HCT116 (cell line): ENCODE measurements at regions not wholly inside any gene's neighbourhood (a gene's known extent, or its start where the extent isn't known, plus 50 kb on each side); places are given as distances from the start of the nearest gene placed in this dataset.

ENCODE experiments used
- ATAC-seq: fragments of 200-7000 bp; cut with Tn5 transposase; 2 replicates; pipeline ENCODE4 v1.9.1; 2020; ENCODE audit warnings: mild to moderate bottlenecking, moderate library complexity
- BruUV-seq: library from RNA; stranded (reverse); fragments of 400-500 nt; replicated peaks from 2 replicates; lab custom pipeline; 2021; lab: Mats Ljungman, UMichigan
- CTCF ChIA-PET: fragments of 300-600 bp; sonication (Branson Sonifier 250); formaldehyde crosslinking; loops from one replicate; lab custom pipeline; 2021; ENCODE audit warnings: antibody characterized with exemption; lab: Charles Lee
- POLR2A ChIA-PET: fragments of 300-600, 350-600 bp; sonication (Branson Sonifier 250); formaldehyde crosslinking; loops from one replicate; lab custom pipeline; 2021; ENCODE audit warnings: antibody characterized with exemption; lab: Charles Lee
- RAD21 ChIA-PET, 2 experiments: fragments of 300-600 bp; sonication (Branson Sonifier 250); formaldehyde crosslinking; loops; one replicate each; lab custom pipeline; 2023; ENCODE audit warnings: low total read pairs in 2 of 2; ENCODE audit not compliant: uncharacterized antibody in 2 of 2, unreplicated experiment in 2 of 2, low non-redundant PET in 1 of 2; lab: Charles Lee
- DNase-seq: peaks from one replicate; pipeline ENCODE4 v3.0.0-alpha.2; 2010; ENCODE audit warnings: low read depth, low spot score
- H2AFZ ChIP-seq: fragments of 200-600 bp; shearing (Covaris generic), sonication (generic); 2 replicates; pipeline ENCODE4 v1.6.1; 2017; ENCODE audit warnings: low read depth, mixed run types, mixed read lengths, antibody characterized with exemption, low read length; ENCODE audit not compliant: poor library complexity, severe bottlenecking
- H3K27ac ChIP-seq: 2 replicates; pipeline ENCODE4 v1.5.1; 2012; ENCODE audit warnings: low read depth, low read length
- H3K27me3 ChIP-seq: fragments of 200-600 bp; sonication (generic); 2 replicates; pipeline ENCODE4 v1.6.1; 2016; ENCODE audit warnings: mixed run types, low read length, mixed read lengths; ENCODE audit not compliant: insufficient read depth
- H3K36me3 ChIP-seq, 2 experiments: fragments of 200-500 bp in 1 of 2; fragments of 200-600 bp in 1 of 2; sonication (Bioruptor generic) in 1 of 2; sonication (generic) in 1 of 2; 2 replicates each; pipeline versions ENCODE4 v1.5.1 to v1.6.1; 2014 to 2016; ENCODE audit warnings: low read length in 2 of 2, inconsistent platforms in 1 of 2, mixed read lengths in 1 of 2, mixed run types in 1 of 2; ENCODE audit not compliant: insufficient read depth in 2 of 2, control insufficient read depth in 1 of 2
- H3K4me1 ChIP-seq, 2 experiments: fragments of 200-600 bp in 1 of 2; sonication (generic) in 1 of 2; 2 replicates each; pipeline versions ENCODE4 v1.5.1 to v1.6.1; 2012 to 2017; ENCODE audit warnings: low read length in 2 of 2, inconsistent platforms in 1 of 2, mild to moderate bottlenecking in 1 of 2, mixed read lengths in 1 of 2, mixed run types in 1 of 2, moderate library complexity in 1 of 2; ENCODE audit not compliant: insufficient read depth in 2 of 2, control insufficient read depth in 1 of 2
- H3K4me2 ChIP-seq: fragments of 200-600 bp; sonication (generic); 2 replicates; pipeline ENCODE4 v1.6.1; 2017; ENCODE audit warnings: mixed run types, low read length, mixed read lengths
- H3K4me3 ChIP-seq, 2 experiments: fragments of 200-600 bp in 1 of 2; sonication (generic) in 1 of 2; replicated peaks in 1 of 2; 2 replicates each; pipeline ENCODE4 v1.5.1; 2011 to 2016; ENCODE audit warnings: low read length in 2 of 2, control low read depth in 1 of 2, low read depth in 1 of 2, mild to moderate bottlenecking in 1 of 2, mixed read lengths in 1 of 2, mixed run types in 1 of 2
- H3K79me2 ChIP-seq: fragments of 200-600 bp; sonication (generic); 2 replicates; pipeline ENCODE4 v1.6.1; 2017; ENCODE audit warnings: mild to moderate bottlenecking, mixed run types, low read length, moderate library complexity, mixed read lengths; ENCODE audit not compliant: insufficient read depth
- H3K9ac ChIP-seq: fragments of 200-600 bp; sonication (generic); 2 replicates; pipeline ENCODE4 v1.6.1; 2016; ENCODE audit warnings: low read length, mixed read lengths
- H3K9me2 ChIP-seq: fragments of 200-600 bp; sonication (generic), shearing (Covaris generic); 2 replicates; pipeline ENCODE4 v1.6.1; 2017; ENCODE audit warnings: mixed run types, mild to moderate bottlenecking, moderate library complexity; ENCODE audit not compliant: insufficient read depth
- H3K9me3 ChIP-seq, 2 experiments: fragments of 200-500 bp in 1 of 2; fragments of 200-600 bp in 1 of 2; sonication (Bioruptor generic) in 1 of 2; sonication (generic) in 1 of 2; 2 replicates each; pipeline ENCODE4 v1.6.1; 2014 to 2017; ENCODE audit warnings: low read length in 2 of 2, mixed read lengths in 2 of 2, inconsistent platforms in 1 of 2, low read depth in 1 of 2, mild to moderate bottlenecking in 1 of 2, mixed run types in 1 of 2, moderate library complexity in 1 of 2; ENCODE audit not compliant: control insufficient read depth in 1 of 2, insufficient read depth in 1 of 2
- H4K20me1 ChIP-seq: fragments of 200-600 bp; sonication (generic), shearing (Covaris generic); 2 replicates; pipeline ENCODE4 v1.6.1; 2017; ENCODE audit warnings: mixed run types, mild to moderate bottlenecking, moderate library complexity; ENCODE audit not compliant: insufficient read depth
- CBX3 ChIP-seq: IDR thresholded peaks from 2 replicates; pipeline ENCODE4 v1.6.1; 2012; ENCODE audit warnings: low read depth
- CEBPB ChIP-seq: IDR thresholded peaks from 2 replicates; pipeline ENCODE4 v1.6.1; 2012; ENCODE audit warnings: low read depth
- CTCF ChIP-seq, 3 experiments: fragments of 200-600 bp in 1 of 3; sonication (generic) in 1 of 3; IDR thresholded peaks in 2 of 3; conservative IDR thresholded peaks in 1 of 3; 2 replicates each; pipeline ENCODE4 v1.5.1; 2012 to 2017; ENCODE audit warnings: low read depth in 2 of 3, low read length in 2 of 3, antibody characterized with exemption in 1 of 3, borderline replicate concordance in 1 of 3, control low read depth in 1 of 3, mild to moderate bottlenecking in 1 of 3, mixed read lengths in 1 of 3, mixed run types in 1 of 3, moderate library complexity in 1 of 3; ENCODE audit not compliant: insufficient read depth in 1 of 3
- EGR1 ChIP-seq: IDR thresholded peaks from 2 replicates; pipeline ENCODE4 v1.6.1; 2012; ENCODE audit warnings: low read depth
- EZH2 ChIP-seq: fragments of 200-600 bp; sonication (generic); IDR thresholded peaks from 2 replicates; pipeline ENCODE4 v1.6.1; 2017; ENCODE audit warnings: antibody characterized with exemption, mixed run types
- FOSL1 ChIP-seq: IDR thresholded peaks from 2 replicates; pipeline ENCODE4 v1.6.1; 2012; ENCODE audit warnings: low read depth
- POLR2A ChIP-seq: IDR thresholded peaks from 2 replicates; pipeline ENCODE4 v1.7.0; 2011; ENCODE audit warnings: borderline replicate concordance; ENCODE audit not compliant: insufficient read depth, insufficient read length; ENCODE audit errors: extremely low read depth
- RAD21 ChIP-seq: IDR thresholded peaks from 2 replicates; pipeline ENCODE4 v1.6.1; 2012; ENCODE audit warnings: low read depth, mild to moderate bottlenecking
- YY1 ChIP-seq: IDR thresholded peaks from 2 replicates; pipeline ENCODE4 v1.6.1; 2011; ENCODE audit warnings: low read length, low read depth, moderate library complexity, mild to moderate bottlenecking; ENCODE audit not compliant: insufficient replicate concordance; ENCODE audit errors: extremely low read depth
- ZFX ChIP-seq: fragments of 450-650 bp; IDR thresholded peaks from 2 replicates; pipeline ENCODE4 v1.6.1; 2017
- intact Hi-C: fragments of 100-400 bp; cut with micrococcal nuclease; formaldehyde crosslinking; loops from 2 replicates; pipeline ENCODE4 v1.10.0; 2022

GRCh38 chr3:80086426-80086825 lies 318.6 kb upstream of the ROBO1 start (continued):
- TF ChIP-seq ZFX (no peak), RAD21 (no peak), CBX3 (no peak), CEBPB (no peak), EZH2 (no peak), EGR1 (no peak), POLR2A (no peak)
- TF ChIP-seq, all 23 proteins: peak for 0

GRCh38 chr3:80079886-80080285 lies 312.1 kb upstream of the ROBO1 start:
- no peak overlapping the region for H3K9ac ChIP-seq
- H3K36me3 ChIP-seq = no peaks in the 10 kb centered on the region
- no peaks in the 10 kb centered on the region for H3K4me1 ChIP-seq
- no peak overlapping the region for H2AFZ ChIP-seq
- H3K27ac ChIP-seq = no peak overlapping the region
- H3K9me3 ChIP-seq = peaks cover 7 to 39% of the 10 kb centered on the region in 2 experiments; a peak in 2 of 4 replicates
- H3K4me3 ChIP-seq = no peak overlapping the region
- no peaks in the 10 kb centered on the region for H4K20me1 ChIP-seq
- no peak overlapping the region for H3K4me2 ChIP-seq
- no peaks in the 10 kb centered on the region for H3K27me3 ChIP-seq
- BruUV-seq = no TSS peak
- intact Hi-C loops = no loop called here
- TF ChIP-seq CTCF (IDR thresholded peaks at IDR 0.05 in 2 of 3, conservative IDR thresholded peaks at IDR 0.05 in 1 of 3; ENCODE audit: borderline replicate concordance in 1 of 3, insufficient read depth in 1 of 3, low read depth in 2 of 3, low read length in 2 of 3) (no peak), YY1 (no peak), EZH2 (no peak), FOSL1 (no peak)
- DNase-seq (no peak), ATAC-seq (no peak)
- ChIA-PET POLR2A (no interaction called here), CTCF (no interaction called here), RAD21 (no interaction called here)
- no peaks in the 10 kb centered on the region for H3K9me2 ChIP-seq
- H3K79me2 ChIP-seq = no peaks in the 10 kb centered on the region
